ENCODE measurements at regions not wholly inside any gene's neighbourhood (a gene's known extent, or its start where the extent isn't known, plus 50 kb on each side); places are given as distances from the start of the nearest gene placed in this dataset.

DNA sequence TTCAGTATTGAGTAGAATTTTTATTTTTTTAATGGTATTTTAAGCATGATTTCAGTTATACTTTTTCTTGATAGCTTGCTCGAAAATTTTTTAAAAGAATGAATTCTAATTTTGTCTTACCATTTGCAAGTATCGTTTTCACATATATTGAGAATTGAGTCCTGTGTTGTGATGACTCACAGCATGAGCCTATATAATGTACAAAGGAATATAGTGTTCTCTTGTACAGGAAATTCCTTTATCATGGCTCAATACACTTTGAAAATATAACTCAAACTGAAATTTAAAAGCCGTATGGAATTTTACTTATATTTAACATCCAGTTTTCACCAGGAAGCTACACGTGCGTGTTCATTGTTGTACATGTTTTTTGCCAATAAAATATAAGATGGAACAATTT lies 161.1 kb upstream of the TMTC4 start (continued):
- TF ChIP-seq, protein P1, sequence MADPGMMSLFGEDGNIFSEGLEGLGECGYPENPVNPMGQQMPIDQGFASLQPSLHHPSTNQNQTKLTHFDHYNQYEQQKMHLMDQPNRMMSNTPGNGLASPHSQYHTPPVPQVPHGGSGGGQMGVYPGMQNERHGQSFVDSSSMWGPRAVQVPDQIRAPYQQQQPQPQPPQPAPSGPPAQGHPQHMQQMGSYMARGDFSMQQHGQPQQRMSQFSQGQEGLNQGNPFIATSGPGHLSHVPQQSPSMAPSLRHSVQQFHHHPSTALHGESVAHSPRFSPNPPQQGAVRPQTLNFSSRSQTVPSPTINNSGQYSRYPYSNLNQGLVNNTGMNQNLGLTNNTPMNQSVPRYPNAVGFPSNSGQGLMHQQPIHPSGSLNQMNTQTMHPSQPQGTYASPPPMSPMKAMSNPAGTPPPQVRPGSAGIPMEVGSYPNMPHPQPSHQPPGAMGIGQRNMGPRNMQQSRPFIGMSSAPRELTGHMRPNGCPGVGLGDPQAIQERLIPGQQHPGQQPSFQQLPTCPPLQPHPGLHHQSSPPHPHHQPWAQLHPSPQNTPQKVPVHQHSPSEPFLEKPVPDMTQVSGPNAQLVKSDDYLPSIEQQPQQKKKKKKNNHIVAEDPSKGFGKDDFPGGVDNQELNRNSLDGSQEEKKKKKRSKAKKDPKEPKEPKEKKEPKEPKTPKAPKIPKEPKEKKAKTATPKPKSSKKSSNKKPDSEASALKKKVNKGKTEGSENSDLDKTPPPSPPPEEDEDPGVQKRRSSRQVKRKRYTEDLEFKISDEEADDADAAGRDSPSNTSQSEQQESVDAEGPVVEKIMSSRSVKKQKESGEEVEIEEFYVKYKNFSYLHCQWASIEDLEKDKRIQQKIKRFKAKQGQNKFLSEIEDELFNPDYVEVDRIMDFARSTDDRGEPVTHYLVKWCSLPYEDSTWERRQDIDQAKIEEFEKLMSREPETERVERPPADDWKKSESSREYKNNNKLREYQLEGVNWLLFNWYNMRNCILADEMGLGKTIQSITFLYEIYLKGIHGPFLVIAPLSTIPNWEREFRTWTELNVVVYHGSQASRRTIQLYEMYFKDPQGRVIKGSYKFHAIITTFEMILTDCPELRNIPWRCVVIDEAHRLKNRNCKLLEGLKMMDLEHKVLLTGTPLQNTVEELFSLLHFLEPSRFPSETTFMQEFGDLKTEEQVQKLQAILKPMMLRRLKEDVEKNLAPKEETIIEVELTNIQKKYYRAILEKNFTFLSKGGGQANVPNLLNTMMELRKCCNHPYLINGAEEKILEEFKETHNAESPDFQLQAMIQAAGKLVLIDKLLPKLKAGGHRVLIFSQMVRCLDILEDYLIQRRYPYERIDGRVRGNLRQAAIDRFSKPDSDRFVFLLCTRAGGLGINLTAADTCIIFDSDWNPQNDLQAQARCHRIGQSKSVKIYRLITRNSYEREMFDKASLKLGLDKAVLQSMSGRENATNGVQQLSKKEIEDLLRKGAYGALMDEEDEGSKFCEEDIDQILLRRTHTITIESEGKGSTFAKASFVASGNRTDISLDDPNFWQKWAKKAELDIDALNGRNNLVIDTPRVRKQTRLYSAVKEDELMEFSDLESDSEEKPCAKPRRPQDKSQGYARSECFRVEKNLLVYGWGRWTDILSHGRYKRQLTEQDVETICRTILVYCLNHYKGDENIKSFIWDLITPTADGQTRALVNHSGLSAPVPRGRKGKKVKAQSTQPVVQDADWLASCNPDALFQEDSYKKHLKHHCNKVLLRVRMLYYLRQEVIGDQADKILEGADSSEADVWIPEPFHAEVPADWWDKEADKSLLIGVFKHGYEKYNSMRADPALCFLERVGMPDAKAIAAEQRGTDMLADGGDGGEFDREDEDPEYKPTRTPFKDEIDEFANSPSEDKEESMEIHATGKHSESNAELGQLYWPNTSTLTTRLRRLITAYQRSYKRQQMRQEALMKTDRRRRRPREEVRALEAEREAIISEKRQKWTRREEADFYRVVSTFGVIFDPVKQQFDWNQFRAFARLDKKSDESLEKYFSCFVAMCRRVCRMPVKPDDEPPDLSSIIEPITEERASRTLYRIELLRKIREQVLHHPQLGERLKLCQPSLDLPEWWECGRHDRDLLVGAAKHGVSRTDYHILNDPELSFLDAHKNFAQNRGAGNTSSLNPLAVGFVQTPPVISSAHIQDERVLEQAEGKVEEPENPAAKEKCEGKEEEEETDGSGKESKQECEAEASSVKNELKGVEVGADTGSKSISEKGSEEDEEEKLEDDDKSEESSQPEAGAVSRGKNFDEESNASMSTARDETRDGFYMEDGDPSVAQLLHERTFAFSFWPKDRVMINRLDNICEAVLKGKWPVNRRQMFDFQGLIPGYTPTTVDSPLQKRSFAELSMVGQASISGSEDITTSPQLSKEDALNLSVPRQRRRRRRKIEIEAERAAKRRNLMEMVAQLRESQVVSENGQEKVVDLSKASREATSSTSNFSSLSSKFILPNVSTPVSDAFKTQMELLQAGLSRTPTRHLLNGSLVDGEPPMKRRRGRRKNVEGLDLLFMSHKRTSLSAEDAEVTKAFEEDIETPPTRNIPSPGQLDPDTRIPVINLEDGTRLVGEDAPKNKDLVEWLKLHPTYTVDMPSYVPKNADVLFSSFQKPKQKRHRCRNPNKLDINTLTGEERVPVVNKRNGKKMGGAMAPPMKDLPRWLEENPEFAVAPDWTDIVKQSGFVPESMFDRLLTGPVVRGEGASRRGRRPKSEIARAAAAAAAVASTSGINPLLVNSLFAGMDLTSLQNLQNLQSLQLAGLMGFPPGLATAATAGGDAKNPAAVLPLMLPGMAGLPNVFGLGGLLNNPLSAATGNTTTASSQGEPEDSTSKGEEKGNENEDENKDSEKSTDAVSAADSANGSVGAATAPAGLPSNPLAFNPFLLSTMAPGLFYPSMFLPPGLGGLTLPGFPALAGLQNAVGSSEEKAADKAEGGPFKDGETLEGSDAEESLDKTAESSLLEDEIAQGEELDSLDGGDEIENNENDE (IDR thresholded peaks at IDR 0.05; ENCODE audit: insufficient replicate concordance, low read length) = no peak
- TF ChIP-seq SIN3A (conservative IDR thresholded peaks at IDR 0.05 in 1 of 2, IDR thresholded peaks at IDR 0.05 in 1 of 2; ENCODE audit: low read depth in 1 of 2, low read length in 2 of 2) (no peak), EP300 (IDR thresholded peaks at IDR 0.05; ENCODE audit: borderline replicate concordance in 1 of 2, low read depth in 2 of 2, low read length in 2 of 2) (no peak), KDM5A (IDR thresholded peaks at IDR 0.05; ENCODE audit: low read length) (no peak), BRCA1 (IDR thresholded peaks at IDR 0.05; ENCODE audit: low read depth, low read length) (no peak), TEAD4 (IDR thresholded peaks at IDR 0.05; ENCODE audit: low read depth, low read length) (no peak), RXRA (IDR thresholded peaks at IDR 0.05; ENCODE audit: insufficient read depth, low read depth, low read length) (no peak), EGR1 (IDR thresholded peaks at IDR 0.05; ENCODE audit: borderline replicate concordance, low read depth, low read length) (no peak), CHD1 (IDR thresholded peaks at IDR 0.05; ENCODE audit: low read depth, low read length) (no peak), POU5F1 (IDR thresholded peaks at IDR 0.05; ENCODE audit: low read depth, low read length) (no peak), CREB1 (IDR thresholded peaks at IDR 0.05) (no peak), ASH2L (IDR thresholded peaks at IDR 0.05; ENCODE audit: low read length) (no peak), CBX5 (IDR thresholded peaks at IDR 0.05; ENCODE audit: low read depth, low read length) (no peak)
